ENCODE measurements at regions not wholly inside any gene's neighbourhood (a gene's known extent, or its start where the extent isn't known, plus 50 kb on each side); places are given as distances from the start of the nearest gene placed in this dataset.

DNA sequence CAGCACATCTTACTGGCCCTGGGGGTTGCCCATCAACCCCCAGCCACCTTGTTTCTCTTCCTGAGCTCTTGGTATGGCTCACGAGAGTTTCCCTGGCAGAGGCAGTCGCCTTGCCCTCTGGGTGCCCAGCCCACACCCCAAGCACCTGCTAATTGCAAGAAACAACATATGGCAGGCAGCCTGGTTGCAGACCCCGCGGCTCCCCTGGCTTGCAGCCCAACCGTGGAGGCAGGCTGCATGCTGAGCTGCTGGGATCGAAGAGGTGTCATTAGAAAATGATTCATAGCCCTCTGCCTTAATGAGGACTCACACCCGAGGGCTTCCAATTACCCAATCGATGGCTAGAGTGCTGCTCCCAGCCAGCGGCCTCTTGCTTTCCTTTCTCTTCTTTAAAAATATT is 115.7 kb downstream of the TMEM114 start:
- DNase-seq, result no peak
- no peak overlapping the region for H3K4me3 ChIP-seq
- no peaks in the 10 kb centered on the region for H3K9me3 ChIP-seq
- peak; percentile 20 for ATAC-seq
- H3K4me1 ChIP-seq (ENCODE audit: low read depth), result no peaks in the 10 kb centered on the region
- no peaks in the 10 kb centered on the region for H3K36me3 ChIP-seq (ENCODE audit: low read depth)
- TF ChIP-seq, protein P1, sequence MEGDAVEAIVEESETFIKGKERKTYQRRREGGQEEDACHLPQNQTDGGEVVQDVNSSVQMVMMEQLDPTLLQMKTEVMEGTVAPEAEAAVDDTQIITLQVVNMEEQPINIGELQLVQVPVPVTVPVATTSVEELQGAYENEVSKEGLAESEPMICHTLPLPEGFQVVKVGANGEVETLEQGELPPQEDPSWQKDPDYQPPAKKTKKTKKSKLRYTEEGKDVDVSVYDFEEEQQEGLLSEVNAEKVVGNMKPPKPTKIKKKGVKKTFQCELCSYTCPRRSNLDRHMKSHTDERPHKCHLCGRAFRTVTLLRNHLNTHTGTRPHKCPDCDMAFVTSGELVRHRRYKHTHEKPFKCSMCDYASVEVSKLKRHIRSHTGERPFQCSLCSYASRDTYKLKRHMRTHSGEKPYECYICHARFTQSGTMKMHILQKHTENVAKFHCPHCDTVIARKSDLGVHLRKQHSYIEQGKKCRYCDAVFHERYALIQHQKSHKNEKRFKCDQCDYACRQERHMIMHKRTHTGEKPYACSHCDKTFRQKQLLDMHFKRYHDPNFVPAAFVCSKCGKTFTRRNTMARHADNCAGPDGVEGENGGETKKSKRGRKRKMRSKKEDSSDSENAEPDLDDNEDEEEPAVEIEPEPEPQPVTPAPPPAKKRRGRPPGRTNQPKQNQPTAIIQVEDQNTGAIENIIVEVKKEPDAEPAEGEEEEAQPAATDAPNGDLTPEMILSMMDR (IDR thresholded peaks at IDR 0.05), result no peak
- intact Hi-C loops (cut with DNase I, micrococcal nuclease), result no loop called here

- no peak for DNase-seq
- intact Hi-C loops (cut with DNase I, micrococcal nuclease), result no loop called here
- Histone ChIP-seq H3K4me3 (no peak overlapping the region), H3K4me1 (ENCODE audit: low read depth) (no peaks in the 10 kb centered on the region), H3K9me3 (no peaks in the 10 kb centered on the region), H3K36me3 (ENCODE audit: low read depth) (no peaks in the 10 kb centered on the region)
- no peak for ATAC-seq
- TF ChIP-seq, protein P1 (IDR thresholded peaks at IDR 0.05), result no peak
These were observed 121.1 kb downstream of the TMEM114 start for GRCh38 chr16:8469102-8469778.

GRCh38 chr16:8464979-8465378 is 125.3 kb downstream of the TMEM114 start:
- H3K4me3 ChIP-seq, result no peak overlapping the region
- ATAC-seq (no peak), DNase-seq (no peak)
- TF ChIP-seq, protein P1 (IDR thresholded peaks at IDR 0.05), result no peak
- no peaks in the 10 kb centered on the region for H3K9me3 ChIP-seq
- no peaks in the 10 kb centered on the region for H3K36me3 ChIP-seq (ENCODE audit: low read depth)
- no peaks in the 10 kb centered on the region for H3K4me1 ChIP-seq (ENCODE audit: low read depth)
- intact Hi-C loops (cut with DNase I, micrococcal nuclease), result no loop called here

GRCh38 chr16:8459085-8459733 is 131.1 kb downstream of the TMEM114 start:
- H3K4me1 ChIP-seq (ENCODE audit: low read depth), result no peaks in the 10 kb centered on the region
- ATAC-seq, result no peak

GRCh38 chr16:8458481-8459046 is 131.7 kb downstream of the TMEM114 start:
- ATAC-seq, result no peak
- Histone ChIP-seq H3K4me3 (no peak overlapping the region), H3K36me3 (ENCODE audit: low read depth) (no peaks in the 10 kb centered on the region), H3K9me3 (no peaks in the 10 kb centered on the region), H3K4me1 (ENCODE audit: low read depth) (no peaks in the 10 kb centered on the region)
- intact Hi-C loops (cut with DNase I, micrococcal nuclease), result no loop called here
- TF ChIP-seq, protein P1 (IDR thresholded peaks at IDR 0.05), result no peak
- DNase-seq, result no peak

More at GRCh38 chr16:8459085-8459733, 131.1 kb downstream of the TMEM114 start:
- DNase-seq, result no peak
- TF ChIP-seq, protein P1 (IDR thresholded peaks at IDR 0.05), result no peak
- no peaks in the 10 kb centered on the region for H3K9me3 ChIP-seq
- intact Hi-C loops (cut with DNase I, micrococcal nuclease), result no loop called here
- no peaks in the 10 kb centered on the region for H3K36me3 ChIP-seq (ENCODE audit: low read depth)
- H3K4me3 ChIP-seq, result no peak overlapping the region
